ENCODE measurements at regions not wholly inside any gene's neighbourhood (a gene's known extent, or its start where the extent isn't known, plus 50 kb on each side); places are given as distances from the start of the nearest gene placed in this dataset.

GRCh38 chr4:8682296-8682695, 89.7 kb downstream of the CPZ start:
- Histone ChIP-seq H3K79me1 (replicated peaks; ENCODE audit: low read length, poor library complexity, severe bottlenecking) (no peaks in the 10 kb centered on the region), H3K14ac (ENCODE audit: low read length in 2 of 2) (no peak overlapping the region), H2BK15ac (ENCODE audit: low read depth, poor library complexity, severe bottlenecking) (no peak overlapping the region), H3K27ac (ENCODE audit: low read length, poor library complexity, severe bottlenecking) (no peak overlapping the region), H4K91ac (ENCODE audit: low read length) (no peak overlapping the region), H2BK5ac (ENCODE audit: low read depth, low read length, poor library complexity, severe bottlenecking) (no peak overlapping the region), H3K27me3 (ENCODE audit: control insufficient read depth in 1 of 2, insufficient read depth in 1 of 2, low read length in 2 of 2) (peaks cover 0 to 64% of the 10 kb centered on the region in 2 experiments), H3K36me3 (ENCODE audit: control insufficient read depth in 1 of 2, insufficient read depth in 2 of 2, low read depth in 1 of 2, low read length in 2 of 2) (no peaks in the 10 kb centered on the region), H3K4me1 (ENCODE audit: control insufficient read depth, insufficient read depth, low read depth, low read length) (no peaks in the 10 kb centered on the region), H3K4me2 (ENCODE audit: low read length, poor library complexity, severe bottlenecking) (no peak overlapping the region), H3K4ac (ENCODE audit: low read depth in 1 of 2, low read length in 2 of 2) (no peak overlapping the region), H2BK12ac (ENCODE audit: low read length in 2 of 2) (no peak overlapping the region), H3K9ac (ENCODE audit: low read length) (no peak overlapping the region), H2AK5ac (ENCODE audit: low read length, severe bottlenecking) (no peak overlapping the region), H3K4me3 (ENCODE audit: insufficient read depth in 1 of 2, low read depth in 1 of 2, low read length in 2 of 2) (no peak overlapping the region), H4K8ac (ENCODE audit: low read length) (no peak overlapping the region), H2AFZ (ENCODE audit: low read depth, low read length) (no peak overlapping the region), H2BK120ac (ENCODE audit: low read depth, low read length) (no peak overlapping the region), H3K23ac (ENCODE audit: low read length in 2 of 2) (no peak overlapping the region), H3K9me3 (ENCODE audit: control insufficient read depth, low read length) (no peaks in the 10 kb centered on the region), H3K18ac (ENCODE audit: low read depth in 1 of 2, low read length in 2 of 2) (no peak overlapping the region)
- WGBS, result 66% methylated on average over 4 of the region's 4 CpGs
- no peak for DNase-seq

GRCh38 chr4:8681391-8681790, 88.8 kb downstream of the CPZ start:
- Histone ChIP-seq H4K8ac (ENCODE audit: low read length) (no peak overlapping the region), H3K9me3 (ENCODE audit: control insufficient read depth, low read length) (no peaks in the 10 kb centered on the region), H2AFZ (ENCODE audit: low read depth, low read length) (no peak overlapping the region), H3K4me1 (ENCODE audit: control insufficient read depth, insufficient read depth, low read depth, low read length) (no peaks in the 10 kb centered on the region), H3K36me3 (ENCODE audit: control insufficient read depth in 1 of 2, insufficient read depth in 2 of 2, low read depth in 1 of 2, low read length in 2 of 2) (no peaks in the 10 kb centered on the region), H3K27ac (ENCODE audit: low read length, poor library complexity, severe bottlenecking) (no peak overlapping the region), H3K9ac (ENCODE audit: low read length) (no peak overlapping the region), H3K27me3 (ENCODE audit: control insufficient read depth in 1 of 2, insufficient read depth in 1 of 2, low read length in 2 of 2) (peaks cover 0 to 55% of the 10 kb centered on the region in 2 experiments), H2BK15ac (ENCODE audit: low read depth, poor library complexity, severe bottlenecking) (no peak overlapping the region), H3K23ac (ENCODE audit: low read length in 2 of 2) (no peak overlapping the region), H2BK12ac (ENCODE audit: low read length in 2 of 2) (no peak overlapping the region), H4K91ac (ENCODE audit: low read length) (no peak overlapping the region), H3K79me1 (replicated peaks; ENCODE audit: low read length, poor library complexity, severe bottlenecking) (no peaks in the 10 kb centered on the region), H2AK5ac (ENCODE audit: low read length, severe bottlenecking) (no peak overlapping the region), H2BK120ac (ENCODE audit: low read depth, low read length) (no peak overlapping the region), H3K4ac (ENCODE audit: low read depth in 1 of 2, low read length in 2 of 2) (no peak overlapping the region), H3K18ac (ENCODE audit: low read depth in 1 of 2, low read length in 2 of 2) (no peak overlapping the region), H3K4me3 (ENCODE audit: insufficient read depth in 1 of 2, low read depth in 1 of 2, low read length in 2 of 2) (no peak overlapping the region), H3K4me2 (ENCODE audit: low read length, poor library complexity, severe bottlenecking) (no peak overlapping the region), H2BK5ac (ENCODE audit: low read depth, low read length, poor library complexity, severe bottlenecking) (no peak overlapping the region), H3K14ac (ENCODE audit: low read length in 2 of 2) (no peak overlapping the region)
- 68% methylated on average over 11 of the region's 11 CpGs for WGBS
- no peak for DNase-seq

- Histone ChIP-seq H3K4ac (ENCODE audit: low read depth in 1 of 2, low read length in 2 of 2) (no peak overlapping the region), H2AK5ac (ENCODE audit: low read length, severe bottlenecking) (no peak overlapping the region)
- 67% methylated on average over 2 of the region's 2 CpGs for WGBS
Observed at GRCh38 chr4:8679032-8679431, 86.5 kb downstream of the CPZ start.

GRCh38 chr4:8676676-8677075, 84.1 kb downstream of the CPZ start:
- 91% methylated on average over 9 of the region's 11 CpGs for whole genome bisulfite sequencing
- H2BK120ac ChIP-seq (ENCODE audit: low read depth, low read length), result no peak overlapping the region

More at GRCh38 chr4:8679032-8679431, 86.5 kb downstream of the CPZ start:
- H3K27me3 ChIP-seq (ENCODE audit: control insufficient read depth in 1 of 2, insufficient read depth in 1 of 2, low read length in 2 of 2), result peaks cover 0 to 53% of the 10 kb centered on the region in 2 experiments
- H2BK15ac ChIP-seq (ENCODE audit: low read depth, poor library complexity, severe bottlenecking), result no peak overlapping the region
- H2AFZ ChIP-seq (ENCODE audit: low read depth, low read length), result no peak overlapping the region
- no peak overlapping the region for H3K18ac ChIP-seq (ENCODE audit: low read depth in 1 of 2, low read length in 2 of 2)
- H2BK120ac ChIP-seq (ENCODE audit: low read depth, low read length), result no peak overlapping the region
- H4K91ac ChIP-seq (ENCODE audit: low read length), result no peak overlapping the region
- DNase-seq, result no peak
- no peak overlapping the region for H3K4me2 ChIP-seq (ENCODE audit: low read length, poor library complexity, severe bottlenecking)
- no peaks in the 10 kb centered on the region for H3K4me1 ChIP-seq (ENCODE audit: control insufficient read depth, insufficient read depth, low read depth, low read length)
- H3K14ac ChIP-seq (ENCODE audit: low read length in 2 of 2), result no peak overlapping the region
- no peak overlapping the region for H3K4me3 ChIP-seq (ENCODE audit: insufficient read depth in 1 of 2, low read depth in 1 of 2, low read length in 2 of 2)
- no peaks in the 10 kb centered on the region for H3K9me3 ChIP-seq (ENCODE audit: control insufficient read depth, low read length)
- H3K27ac ChIP-seq (ENCODE audit: low read length, poor library complexity, severe bottlenecking), result no peak overlapping the region
- no peak overlapping the region for H4K8ac ChIP-seq (ENCODE audit: low read length)
- H2BK12ac ChIP-seq (ENCODE audit: low read length in 2 of 2), result no peak overlapping the region
- H3K9ac ChIP-seq (ENCODE audit: low read length), result no peak overlapping the region
- H3K36me3 ChIP-seq (ENCODE audit: control insufficient read depth in 1 of 2, insufficient read depth in 2 of 2, low read depth in 1 of 2, low read length in 2 of 2), result no peaks in the 10 kb centered on the region
- no peaks in the 10 kb centered on the region for H3K79me1 ChIP-seq (replicated peaks; ENCODE audit: low read length, poor library complexity, severe bottlenecking)
- no peak overlapping the region for H3K23ac ChIP-seq (ENCODE audit: low read length in 2 of 2)
- H2BK5ac ChIP-seq (ENCODE audit: low read depth, low read length, poor library complexity, severe bottlenecking), result no peak overlapping the region

More at GRCh38 chr4:8676676-8677075, 84.1 kb downstream of the CPZ start:
- no peak overlapping the region for H2BK12ac ChIP-seq (ENCODE audit: low read length in 2 of 2)
- no peak overlapping the region for H2AFZ ChIP-seq (ENCODE audit: low read depth, low read length)
- H3K9ac ChIP-seq (ENCODE audit: low read length), result no peak overlapping the region
- no peak overlapping the region for H3K27ac ChIP-seq (ENCODE audit: low read length, poor library complexity, severe bottlenecking)
- no peaks in the 10 kb centered on the region for H3K36me3 ChIP-seq (ENCODE audit: control insufficient read depth in 1 of 2, insufficient read depth in 2 of 2, low read depth in 1 of 2, low read length in 2 of 2)
- H3K4me2 ChIP-seq (ENCODE audit: low read length, poor library complexity, severe bottlenecking), result no peak overlapping the region
- H3K4me1 ChIP-seq (ENCODE audit: control insufficient read depth, insufficient read depth, low read depth, low read length), result no peaks in the 10 kb centered on the region
- H3K79me1 ChIP-seq (replicated peaks; ENCODE audit: low read length, poor library complexity, severe bottlenecking), result no peaks in the 10 kb centered on the region
- no peak overlapping the region for H2BK5ac ChIP-seq (ENCODE audit: low read depth, low read length, poor library complexity, severe bottlenecking)
- no peak overlapping the region for H4K8ac ChIP-seq (ENCODE audit: low read length)
- no peak overlapping the region for H3K4ac ChIP-seq (ENCODE audit: low read depth in 1 of 2, low read length in 2 of 2)
- H3K14ac ChIP-seq (ENCODE audit: low read length in 2 of 2), result no peak overlapping the region
- H3K27me3 ChIP-seq (ENCODE audit: control insufficient read depth in 1 of 2, insufficient read depth in 1 of 2, low read length in 2 of 2), result peaks cover 0 to 44% of the 10 kb centered on the region in 2 experiments
- no peak overlapping the region for H3K18ac ChIP-seq (ENCODE audit: low read depth in 1 of 2, low read length in 2 of 2)
- H2BK15ac ChIP-seq (ENCODE audit: low read depth, poor library complexity, severe bottlenecking), result no peak overlapping the region
- H2AK5ac ChIP-seq (ENCODE audit: low read length, severe bottlenecking), result no peak overlapping the region
- DNase-seq, result no peak
- no peaks in the 10 kb centered on the region for H3K9me3 ChIP-seq (ENCODE audit: control insufficient read depth, low read length)
- no peak overlapping the region for H3K4me3 ChIP-seq (ENCODE audit: insufficient read depth in 1 of 2, low read depth in 1 of 2, low read length in 2 of 2)
- no peak overlapping the region for H3K23ac ChIP-seq (ENCODE audit: low read length in 2 of 2)
- H4K91ac ChIP-seq (ENCODE audit: low read length), result no peak overlapping the region

All from mesenchymal stem cell (in vitro differentiated cells and primary cell).